ENCODE measurements at regions not wholly inside any gene's neighbourhood (a gene's known extent, or its start where the extent isn't known, plus 50 kb on each side); places are given as distances from the start of the nearest gene placed in this dataset.

GRCh38 chr3:182740710-182741109, 52.6 kb upstream of the ATP11B start:
- TF ChIP-seq, protein P1, sequence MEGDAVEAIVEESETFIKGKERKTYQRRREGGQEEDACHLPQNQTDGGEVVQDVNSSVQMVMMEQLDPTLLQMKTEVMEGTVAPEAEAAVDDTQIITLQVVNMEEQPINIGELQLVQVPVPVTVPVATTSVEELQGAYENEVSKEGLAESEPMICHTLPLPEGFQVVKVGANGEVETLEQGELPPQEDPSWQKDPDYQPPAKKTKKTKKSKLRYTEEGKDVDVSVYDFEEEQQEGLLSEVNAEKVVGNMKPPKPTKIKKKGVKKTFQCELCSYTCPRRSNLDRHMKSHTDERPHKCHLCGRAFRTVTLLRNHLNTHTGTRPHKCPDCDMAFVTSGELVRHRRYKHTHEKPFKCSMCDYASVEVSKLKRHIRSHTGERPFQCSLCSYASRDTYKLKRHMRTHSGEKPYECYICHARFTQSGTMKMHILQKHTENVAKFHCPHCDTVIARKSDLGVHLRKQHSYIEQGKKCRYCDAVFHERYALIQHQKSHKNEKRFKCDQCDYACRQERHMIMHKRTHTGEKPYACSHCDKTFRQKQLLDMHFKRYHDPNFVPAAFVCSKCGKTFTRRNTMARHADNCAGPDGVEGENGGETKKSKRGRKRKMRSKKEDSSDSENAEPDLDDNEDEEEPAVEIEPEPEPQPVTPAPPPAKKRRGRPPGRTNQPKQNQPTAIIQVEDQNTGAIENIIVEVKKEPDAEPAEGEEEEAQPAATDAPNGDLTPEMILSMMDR (IDR thresholded peaks at IDR 0.05; ENCODE audit: low read length): no peak
- no peak for TF ChIP-seq EZH2 (IDR thresholded peaks at IDR 0.05; ENCODE audit: borderline replicate concordance, low read length)

Measured in OCI-LY1 (cell line).